Right lobe of liver (tissue), 4 donors: ENCODE measurements at regions not wholly inside any gene's neighbourhood (a gene's known extent, or its start where the extent isn't known, plus 50 kb on each side); places are given as distances from the start of the nearest gene placed in this dataset.

Source experiments
- POLR2A ChIP-seq: fragments of 450-650 bp; IDR thresholded peaks from one replicate; pipeline ENCODE4 v1.6.1; 2017; ENCODE audit warnings: antibody characterized with exemption, mild to moderate bottlenecking
- TF ChIP-seq, protein P1 (sequence below), 4 donors: fragments of 200-600 bp in 3 of 4; fragments of 450-650 bp in 1 of 4; IDR thresholded peaks; one replicate each; pipeline versions ENCODE4 v1.5.1 to v1.8.0; 2016 to 2022; ENCODE audit warnings: antibody characterized with exemption in 4 of 4, mild to moderate bottlenecking in 2 of 4
- donor health status: DM: no; HTN: no; CAD: no.
- donor health status: DM: no; HTN: no; CAD: no.
- donor health status: DM: no; HTN: yes; CAD: no.

- TF ChIP-seq, protein P1, sequence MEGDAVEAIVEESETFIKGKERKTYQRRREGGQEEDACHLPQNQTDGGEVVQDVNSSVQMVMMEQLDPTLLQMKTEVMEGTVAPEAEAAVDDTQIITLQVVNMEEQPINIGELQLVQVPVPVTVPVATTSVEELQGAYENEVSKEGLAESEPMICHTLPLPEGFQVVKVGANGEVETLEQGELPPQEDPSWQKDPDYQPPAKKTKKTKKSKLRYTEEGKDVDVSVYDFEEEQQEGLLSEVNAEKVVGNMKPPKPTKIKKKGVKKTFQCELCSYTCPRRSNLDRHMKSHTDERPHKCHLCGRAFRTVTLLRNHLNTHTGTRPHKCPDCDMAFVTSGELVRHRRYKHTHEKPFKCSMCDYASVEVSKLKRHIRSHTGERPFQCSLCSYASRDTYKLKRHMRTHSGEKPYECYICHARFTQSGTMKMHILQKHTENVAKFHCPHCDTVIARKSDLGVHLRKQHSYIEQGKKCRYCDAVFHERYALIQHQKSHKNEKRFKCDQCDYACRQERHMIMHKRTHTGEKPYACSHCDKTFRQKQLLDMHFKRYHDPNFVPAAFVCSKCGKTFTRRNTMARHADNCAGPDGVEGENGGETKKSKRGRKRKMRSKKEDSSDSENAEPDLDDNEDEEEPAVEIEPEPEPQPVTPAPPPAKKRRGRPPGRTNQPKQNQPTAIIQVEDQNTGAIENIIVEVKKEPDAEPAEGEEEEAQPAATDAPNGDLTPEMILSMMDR (IDR thresholded peaks at IDR 0.05) = no peak
- TF ChIP-seq POLR2A = no peak
These were observed 624.3 kb upstream of the EPHA6 start for GRCh38 chr3:96190024-96190616.
